Stimulated activated CD4-positive, alpha-beta T cell treated with anti-CD3 and anti-CD28 coated beads, Interleukin-12 subunit alpha, Interleukin-12 subunit beta, amount 100 ng/mL, for 4 hours (primary cell): ENCODE measurements at regions not wholly inside any gene's neighbourhood (a gene's known extent, or its start where the extent isn't known, plus 50 kb on each side); places are given as distances from the start of the nearest gene placed in this dataset.

Experiments used
- DNase-seq: peaks from one replicate; pipeline ENCODE4 v3.0.0-alpha.2; 2020

DNA sequence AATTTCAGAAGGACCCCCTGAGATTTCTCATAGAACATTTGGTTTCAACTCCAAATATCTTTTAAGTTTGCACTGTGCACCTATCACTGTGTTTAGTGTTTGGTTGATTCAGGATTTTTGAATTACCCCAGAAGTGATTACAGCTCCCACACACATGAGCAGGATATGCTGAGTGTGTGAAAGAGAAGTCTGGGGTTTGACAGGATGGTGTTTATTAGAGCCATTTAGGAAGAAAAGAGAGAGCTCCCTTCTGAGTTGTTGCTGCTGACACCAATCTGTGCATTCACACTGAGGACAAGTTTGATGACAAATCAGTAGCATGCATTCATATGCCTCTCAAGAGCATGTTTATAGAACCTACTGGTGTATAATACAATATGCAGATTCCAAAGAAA lies 118.1 kb downstream of the RPL22L1 start:
- DNase-seq, result no peak

DNA sequence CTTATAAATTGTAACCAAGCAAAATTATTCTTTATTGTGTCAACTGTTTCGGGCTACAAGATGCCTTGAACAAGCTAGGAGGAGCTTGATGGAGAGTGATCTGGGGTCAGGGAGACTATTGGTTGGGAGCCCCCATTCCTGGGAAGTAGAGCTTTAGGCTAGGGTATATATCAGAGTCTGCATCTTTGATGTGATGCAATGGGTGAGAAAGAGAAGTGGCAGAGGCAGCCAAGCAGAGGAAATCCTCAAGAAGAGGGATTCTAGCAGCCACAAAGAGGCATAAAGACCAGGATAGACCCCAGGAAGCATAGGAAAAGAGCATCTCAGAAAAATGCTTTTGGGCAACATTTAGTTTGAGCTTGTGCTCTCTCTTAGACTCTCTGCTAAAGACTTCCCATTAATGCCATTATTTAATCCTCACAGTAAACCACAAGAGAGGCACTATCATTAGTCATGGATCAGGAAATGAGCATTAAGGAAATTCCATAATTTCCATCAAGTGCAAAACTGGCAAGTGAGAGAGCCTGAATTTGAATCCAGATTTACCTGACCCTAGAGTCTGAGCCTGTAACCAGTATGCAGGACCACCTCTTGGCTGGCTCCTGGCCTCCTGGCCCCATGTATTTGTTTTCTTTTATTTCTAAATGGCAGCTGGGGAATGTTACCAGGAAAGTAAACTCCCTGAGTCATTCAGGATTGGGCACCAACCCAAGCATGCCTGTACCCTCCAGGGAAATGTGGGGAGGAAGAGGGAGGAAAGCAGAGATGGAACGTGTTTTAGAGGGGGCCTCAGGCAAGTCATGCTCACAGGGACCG lies 118.7 kb downstream of the RPL22L1 start:
- no peak for DNase-seq

DNA sequence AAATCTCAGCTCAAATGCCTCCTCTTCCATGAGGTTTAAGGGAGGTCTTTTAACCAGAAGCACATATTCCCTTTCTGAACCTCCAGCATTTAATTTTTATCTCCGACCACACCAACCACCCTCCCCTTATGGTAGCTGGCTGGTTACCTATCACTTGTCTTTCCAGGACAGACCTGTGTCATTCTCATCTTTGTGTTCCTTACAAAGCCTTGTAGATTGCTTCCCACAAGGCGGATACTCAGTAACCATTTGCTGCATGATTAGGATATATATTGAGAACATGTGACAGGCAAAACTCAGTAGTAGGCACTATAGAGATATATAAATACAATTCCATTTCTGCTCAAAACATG lies 119.5 kb downstream of the RPL22L1 start:
- DNase-seq, result no peak

GRCh38 chr3:170749765-170750477 lies 120.1 kb downstream of the RPL22L1 start:
- DNase-seq, result no peak

- no peak for DNase-seq
Measured at GRCh38 chr3:170749185-170749584, 120.8 kb downstream of the RPL22L1 start.

DNA sequence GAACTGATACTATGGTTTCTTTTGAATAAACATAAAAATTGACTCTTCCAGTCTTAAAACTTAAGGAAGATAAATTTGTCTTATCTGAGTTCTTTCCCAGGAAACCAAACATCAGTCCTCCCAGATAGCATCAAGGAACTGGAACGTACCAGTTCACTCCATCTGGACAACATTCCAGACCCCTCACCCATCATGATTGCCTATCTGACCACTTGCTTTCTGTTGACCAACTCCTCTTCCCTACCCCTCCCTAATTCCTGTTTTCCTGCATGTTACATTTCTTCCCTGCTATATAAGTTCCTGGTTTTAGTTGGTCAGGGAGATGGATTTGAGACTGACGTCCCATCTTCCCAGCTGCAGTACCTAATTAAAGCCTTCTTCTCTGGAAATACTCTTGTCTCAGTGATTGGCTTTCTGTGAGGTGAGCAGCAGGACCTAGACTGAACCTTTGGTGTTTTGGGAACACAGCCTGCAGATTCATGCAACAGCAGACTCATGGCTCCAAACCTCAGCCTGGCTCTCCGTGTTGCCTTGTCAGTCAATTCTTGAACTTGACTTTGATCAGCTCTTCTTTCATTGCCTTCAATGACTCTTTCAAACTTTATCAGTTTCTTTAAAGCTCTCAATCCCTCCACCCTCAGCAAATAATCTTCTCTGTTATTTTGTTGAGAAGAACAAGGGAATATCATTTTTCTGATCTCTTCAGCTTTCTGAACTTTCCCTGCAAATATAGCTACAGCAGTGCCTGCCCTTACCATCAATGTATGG lies 123.6 kb downstream of the RPL22L1 start:
- no peak for DNase-seq

DNA sequence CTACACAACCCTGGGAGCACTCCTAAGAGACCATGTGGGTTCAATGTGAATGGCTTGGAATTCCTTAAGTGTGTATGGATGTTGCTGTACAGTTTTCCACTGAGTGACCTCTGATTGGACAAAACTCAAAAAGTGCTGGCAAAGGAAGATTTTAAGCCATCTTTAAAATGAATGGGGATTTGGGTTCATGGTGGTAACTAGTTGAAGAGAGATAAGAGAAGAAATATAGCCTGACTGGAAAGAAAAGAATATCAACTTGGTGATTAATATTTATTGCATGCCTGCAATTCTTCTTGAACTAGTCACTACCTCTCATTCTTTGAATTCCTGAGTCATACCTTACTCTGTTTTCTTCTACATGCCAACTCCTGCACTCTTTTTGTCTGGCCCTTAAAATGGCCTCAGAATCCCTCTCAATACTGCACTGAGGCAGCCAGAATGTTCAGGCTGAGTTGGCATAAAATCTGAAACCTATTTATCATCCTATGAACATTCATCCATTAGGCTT lies 124.7 kb downstream of the RPL22L1 start:
- DNase-seq, result no peak

DNA sequence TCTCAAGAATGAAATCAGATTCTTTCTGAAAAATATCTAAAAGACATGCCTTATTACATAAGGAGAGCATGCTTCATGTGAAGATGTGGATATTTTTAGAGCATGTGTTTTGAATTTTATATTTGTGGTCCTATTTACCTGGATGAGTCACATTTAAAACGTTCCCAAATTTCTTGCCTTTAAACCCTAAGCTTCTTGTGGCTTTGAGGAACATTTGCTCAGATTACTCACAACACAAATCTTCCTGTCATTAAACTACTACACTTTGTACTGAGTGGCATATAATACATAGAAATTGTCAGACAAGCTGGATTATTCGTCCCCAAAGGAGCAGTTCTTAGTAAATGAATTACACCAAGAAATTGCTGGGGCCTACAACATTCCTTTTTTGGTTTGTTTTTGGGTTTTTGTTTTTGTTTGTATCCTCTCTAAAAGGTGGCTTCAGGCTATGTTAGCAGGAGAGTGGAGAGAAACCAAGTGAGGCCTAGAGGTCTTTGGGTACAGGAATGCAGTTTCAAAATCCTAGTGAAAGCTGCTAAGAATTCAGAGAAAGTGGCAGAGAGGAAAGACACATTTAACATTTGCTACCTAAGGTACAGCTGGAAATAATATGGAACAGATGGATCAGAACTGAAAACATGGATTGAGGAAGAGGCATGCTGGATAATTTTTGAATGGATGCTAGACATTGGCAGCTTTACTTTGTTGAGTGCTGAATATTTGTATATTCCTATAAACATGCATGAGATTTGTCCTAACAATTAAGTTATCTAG lies 128.1 kb downstream of the RPL22L1 start:
- no peak for DNase-seq

DNA sequence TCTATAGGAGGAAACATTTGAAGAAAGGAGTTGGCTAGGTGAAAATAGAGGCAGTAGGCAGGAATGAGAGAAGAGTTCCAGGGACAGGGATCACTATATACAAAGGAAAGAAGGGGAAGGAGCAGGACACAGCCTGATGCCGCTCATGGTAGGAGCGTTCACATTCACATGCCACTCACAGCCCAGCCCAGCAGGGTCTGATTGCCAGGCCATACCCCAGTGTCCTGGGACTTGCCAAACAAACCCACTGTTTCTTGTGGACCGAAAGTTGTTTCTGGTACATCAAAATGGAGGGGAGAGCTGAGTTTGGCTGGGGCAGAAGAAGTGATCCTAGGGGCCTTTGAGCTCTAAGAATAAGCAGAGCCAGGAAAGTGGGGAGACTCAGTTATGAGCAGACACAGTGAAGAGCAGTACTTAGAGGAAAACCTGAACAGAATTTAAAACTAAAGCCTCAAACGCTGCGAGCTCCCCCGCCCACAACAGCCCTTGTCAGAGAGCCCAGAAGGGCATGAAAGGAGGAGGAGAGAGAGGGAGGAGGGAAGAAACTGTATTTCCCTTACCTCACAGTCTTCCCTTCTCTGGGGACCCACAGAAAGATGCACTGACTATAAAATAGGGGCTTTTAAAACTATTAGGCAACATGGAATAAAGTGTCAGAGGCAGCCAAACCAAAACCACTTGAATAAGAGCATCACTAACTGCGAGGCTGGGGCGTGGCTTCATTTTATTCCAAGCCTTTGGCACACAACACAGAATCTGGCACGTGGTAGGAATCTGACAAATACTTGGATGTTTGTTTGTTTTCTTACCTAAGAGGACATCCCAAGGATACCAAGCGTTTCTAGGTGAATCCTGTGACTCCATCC lies 129.0 kb downstream of the RPL22L1 start:
- DNase-seq, result no peak

- DNase-seq, result no peak
Measured at GRCh38 chr3:170740285-170740684, 129.7 kb downstream of the RPL22L1 start.

GRCh38 chr3:170739410-170739809 lies 130.6 kb downstream of the RPL22L1 start:
- no peak for DNase-seq

DNA sequence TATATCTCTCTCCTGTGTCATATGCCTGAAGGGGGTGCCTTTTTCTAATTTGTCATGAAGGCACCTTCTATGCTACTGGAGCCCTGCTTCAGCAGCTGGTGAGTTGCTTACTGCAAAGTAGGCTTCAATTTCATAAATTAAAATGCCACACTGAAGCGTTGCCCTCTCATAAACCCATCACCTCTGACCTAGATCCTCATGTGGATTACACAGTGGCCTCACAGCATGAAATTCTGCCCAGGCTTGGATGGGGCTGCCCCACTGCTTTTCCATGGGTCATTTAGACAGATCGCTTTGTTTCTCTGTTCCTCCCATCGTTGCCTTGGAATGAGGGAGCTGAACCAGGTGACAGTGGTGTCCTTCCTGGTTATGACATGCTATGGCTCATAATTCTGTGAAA lies 131.2 kb downstream of the RPL22L1 start:
- no peak for DNase-seq

- DNase-seq, result no peak
Measured at GRCh38 chr3:170737498-170738162, 132.4 kb downstream of the RPL22L1 start.

- no peak for DNase-seq
Measured at GRCh38 chr3:170735821-170736220, 134.2 kb downstream of the RPL22L1 start.

GRCh38 chr3:170734735-170735065 lies 135.3 kb downstream of the RPL22L1 start:
- no peak for DNase-seq

DNA sequence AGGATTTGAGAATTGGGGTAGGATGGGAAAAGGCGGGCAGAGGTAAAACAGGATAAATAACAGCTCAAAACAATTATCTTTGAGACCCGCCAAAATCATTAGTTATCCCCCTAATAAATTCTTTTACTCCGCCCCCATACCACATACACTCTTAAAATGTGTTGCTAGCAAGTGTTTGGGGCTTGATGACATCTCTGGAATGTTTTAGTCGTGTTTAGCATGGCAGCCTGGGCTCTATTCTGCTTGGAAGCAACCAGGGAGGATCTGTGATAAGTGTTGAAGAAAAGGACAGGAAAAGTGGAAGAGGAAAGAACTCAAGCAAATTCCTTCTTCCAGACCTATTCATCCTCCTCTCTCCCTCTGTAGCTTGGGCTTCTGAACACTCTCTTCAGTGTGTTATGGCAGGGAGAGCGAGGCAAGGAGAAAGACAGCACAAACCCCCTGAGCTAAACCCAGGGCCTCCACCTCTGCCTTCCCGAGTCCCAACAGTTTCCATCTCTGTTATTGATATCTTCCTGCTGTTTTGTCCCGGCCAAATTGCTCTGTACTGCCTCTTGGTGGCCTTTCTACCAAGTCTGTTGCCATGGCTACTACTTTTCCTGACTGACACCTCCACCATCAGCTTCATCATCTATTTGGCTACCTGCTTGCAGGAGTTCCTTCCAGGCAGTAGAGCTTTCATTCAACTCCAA lies 135.8 kb downstream of the RPL22L1 start:
- DNase-seq, result no peak

DNA sequence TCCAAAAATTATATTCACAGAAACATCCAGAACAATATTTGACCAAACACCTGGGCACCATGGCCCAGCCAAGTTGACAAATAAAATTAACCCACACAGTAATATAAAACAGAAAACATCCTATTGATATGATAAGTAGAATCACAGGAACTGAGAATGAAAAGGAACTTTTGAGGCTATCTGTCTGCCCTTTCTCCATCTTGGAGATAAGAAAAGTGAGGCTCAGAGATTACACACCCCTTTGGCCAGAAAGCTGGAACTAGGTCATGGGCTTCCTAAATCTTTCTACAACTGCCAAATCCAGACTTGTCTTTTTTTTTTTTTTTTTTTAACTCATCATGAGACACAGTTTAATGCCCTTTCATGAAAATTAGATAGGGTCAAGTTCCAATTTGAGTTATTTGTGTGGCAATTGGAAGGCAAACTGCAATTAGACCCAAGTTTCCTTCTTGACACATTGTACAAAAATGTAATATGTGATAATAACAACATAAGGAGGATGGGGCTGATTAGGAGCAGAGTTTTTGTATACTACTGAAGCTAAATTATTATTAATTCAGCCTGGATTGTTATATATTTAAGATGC lies 137.2 kb downstream of the RPL22L1 start:
- no peak for DNase-seq

DNA sequence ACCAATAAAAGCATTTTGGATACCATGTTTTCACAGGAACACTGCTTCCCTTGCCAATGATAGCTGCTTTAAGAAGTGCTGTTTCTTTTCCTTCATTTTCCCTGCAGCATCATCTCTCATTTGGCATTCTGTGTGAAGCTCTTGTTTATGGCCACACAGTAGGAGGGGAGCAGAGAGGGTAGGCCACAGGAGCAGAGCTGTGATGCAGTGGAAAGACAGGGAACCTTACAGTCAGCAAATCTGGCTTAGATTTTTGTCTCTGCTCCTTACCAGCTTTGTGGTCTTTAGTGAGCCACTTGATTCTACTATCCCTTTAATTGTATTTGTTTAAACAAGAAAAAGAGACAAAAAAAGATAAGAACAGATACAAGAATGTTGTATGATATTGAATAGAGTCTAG lies 138.7 kb downstream of the RPL22L1 start:
- DNase-seq, result no peak

DNA sequence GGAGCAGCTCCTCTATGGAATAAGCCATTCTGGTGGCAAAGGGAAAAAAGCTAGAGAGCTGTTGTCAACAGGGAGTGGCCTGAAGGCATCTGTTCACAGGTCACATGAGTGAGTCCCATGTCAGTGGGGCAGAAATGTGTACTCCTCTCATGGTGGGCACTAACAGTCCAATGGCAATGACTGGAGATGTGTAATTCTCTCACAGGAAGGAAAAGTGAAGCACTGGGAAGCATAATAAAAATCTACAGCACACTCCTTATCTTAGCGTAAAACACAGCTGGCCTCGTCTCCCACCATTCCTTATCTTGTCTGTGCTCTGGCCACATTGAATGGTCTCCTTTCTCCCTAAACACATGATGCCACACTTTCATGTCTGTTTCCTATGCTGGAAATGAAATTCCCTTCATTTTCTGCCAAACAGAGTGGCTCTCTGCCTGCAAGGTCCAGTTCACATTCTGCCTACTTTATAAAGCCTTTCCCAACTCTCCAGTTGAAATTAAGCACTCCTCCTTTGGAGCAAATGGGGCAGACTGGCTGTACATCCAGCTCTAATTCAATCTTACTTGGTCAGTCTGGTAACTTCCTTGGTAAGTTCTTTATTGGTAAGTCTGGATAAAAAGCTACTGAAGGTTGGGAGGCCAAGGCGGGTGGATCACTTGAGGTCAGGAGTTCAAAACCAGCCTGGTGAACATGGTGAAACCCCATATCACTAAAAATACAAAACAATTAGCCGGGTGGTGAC lies 139.8 kb downstream of the RPL22L1 start:
- no peak for DNase-seq

DNA sequence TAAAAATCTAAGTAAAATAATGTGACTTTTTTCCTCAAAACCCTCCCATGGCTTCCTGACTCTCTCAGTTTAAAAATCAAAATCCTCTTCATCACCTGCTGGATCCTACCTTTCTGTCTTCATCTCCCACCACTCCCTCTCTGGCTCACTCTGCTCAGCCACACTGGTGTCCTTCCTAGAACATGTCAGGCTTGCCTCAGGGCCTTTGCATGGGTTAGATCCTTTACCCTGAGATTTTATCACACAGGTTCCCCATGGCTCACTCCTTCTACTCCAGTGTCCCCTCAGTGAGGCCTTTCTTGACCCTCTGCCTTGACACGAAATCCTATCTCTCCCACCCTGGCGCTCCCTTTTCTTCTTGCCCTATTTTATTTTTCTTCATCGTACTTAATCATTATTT lies 141.8 kb downstream of the RPL22L1 start:
- no peak for DNase-seq
